PC-9 (cell line): ENCODE measurements at regions not wholly inside any gene's neighbourhood (a gene's known extent, or its start where the extent isn't known, plus 50 kb on each side); places are given as distances from the start of the nearest gene placed in this dataset.

Experiments
- BruUV-seq: library from RNA; stranded (reverse); fragments of 400-500 nt; replicated peaks from 2 replicates; lab custom pipeline; 2021; lab: Mats Ljungman, UMichigan
- CTCF ChIA-PET: fragments of 300-600 bp; sonication (Branson Sonifier 250); formaldehyde crosslinking; loops from one replicate; lab custom pipeline; 2022; ENCODE audit warnings: antibody characterized with exemption; lab: Charles Lee
- POLR2A ChIA-PET: fragments of 300-600 bp; sonication (Branson Sonifier 250); formaldehyde crosslinking; loops from one replicate; lab custom pipeline; 2022; ENCODE audit warnings: antibody characterized with exemption; ENCODE audit not compliant: unreplicated experiment; lab: Charles Lee
- DNase-seq, 2 experiments: peaks; one replicate each; pipeline versions ENCODE4 v3.0.0 to v3.0.0-alpha.2; 2015 to 2022; ENCODE audit warnings: mixed read lengths in 1 of 2
- H2AFZ ChIP-seq: fragments of 200-600 bp; sonication (generic); 2 replicates; pipeline ENCODE4 v1.8.1; 2017; ENCODE audit warnings: antibody characterized with exemption
- H3F3A ChIP-seq: fragments of 200-600 bp; sonication (generic); 2 replicates; pipeline ENCODE4 v1.8.1; 2017; ENCODE audit warnings: antibody characterized with exemption, mild to moderate bottlenecking, low read depth; ENCODE audit not compliant: insufficient read depth
- H3K27ac ChIP-seq: fragments of 200-600 bp; sonication (generic); 2 replicates; pipeline ENCODE4 v1.6.1; 2016; ENCODE audit warnings: mixed run types
- H3K27me3 ChIP-seq: fragments of 200-600 bp; sonication (generic); 2 replicates; pipeline ENCODE4 v1.6.1; 2016; ENCODE audit warnings: low read depth, mixed run types; ENCODE audit not compliant: insufficient read depth
- H3K36me3 ChIP-seq: fragments of 200-600 bp; sonication (generic); 2 replicates; pipeline ENCODE4 v1.6.1; 2016; ENCODE audit warnings: low read depth, mixed run types
- H3K4me1 ChIP-seq: fragments of 200-600 bp; sonication (generic); replicated peaks from 2 replicates; pipeline ENCODE4 v1.6.1; 2016; ENCODE audit warnings: mixed run types; ENCODE audit not compliant: insufficient read depth
- H3K4me2 ChIP-seq: fragments of 200-600 bp; sonication (generic); 2 replicates; pipeline ENCODE4 v1.6.1; 2017; ENCODE audit warnings: mixed run types
- H3K4me3 ChIP-seq: fragments of 200-600 bp; sonication (generic); 2 replicates; pipeline ENCODE4 v1.6.1; 2016; ENCODE audit warnings: mixed run types
- H3K79me2 ChIP-seq: fragments of 200-600 bp; sonication (generic); 2 replicates; pipeline ENCODE4 v1.6.1; 2017; ENCODE audit warnings: low read depth, mixed run types
- H3K9me2 ChIP-seq: fragments of 200-600 bp; sonication (generic); 2 replicates; pipeline ENCODE4 v1.8.1; 2017; ENCODE audit warnings: mild to moderate bottlenecking; ENCODE audit not compliant: insufficient read depth
- H3K9me3 ChIP-seq: fragments of 200-600 bp; sonication (generic); 2 replicates; pipeline ENCODE4 v1.8.1; 2016; ENCODE audit warnings: low read depth; ENCODE audit not compliant: insufficient read depth
- H4K20me1 ChIP-seq: fragments of 200-600 bp; sonication (generic); 2 replicates; pipeline ENCODE4 v1.8.1; 2017; ENCODE audit not compliant: insufficient read depth
- EZH2 ChIP-seq: fragments of 200-600 bp; sonication (generic); IDR thresholded peaks from 2 replicates; pipeline ENCODE4 v1.8.0; 2017; ENCODE audit warnings: antibody characterized with exemption, low read depth
- intact Hi-C: fragments of 100-400 bp; cut with micrococcal nuclease; formaldehyde crosslinking; loops from one replicate; pipeline ENCODE4 v1.10.0; 2022; ENCODE audit not compliant: unreplicated experiment
- TF ChIP-seq, protein P1 (sequence below): fragments of 200-600 bp; sonication (generic); conservative IDR thresholded peaks from 2 replicates; pipeline ENCODE4 v1.6.1; 2017; ENCODE audit warnings: mixed run types, antibody characterized with exemption, mild to moderate bottlenecking, moderate library complexity

- H3F3A ChIP-seq = no peaks in the 10 kb centered on the region
- H3K4me3 ChIP-seq = no peak overlapping the region
- no peak overlapping the region for H2AFZ ChIP-seq
- DNase-seq = no peak
- no peak overlapping the region for H3K4me2 ChIP-seq
- ChIA-PET CTCF (no interaction called here), POLR2A (no interaction called here)
- no peaks in the 10 kb centered on the region for H3K27me3 ChIP-seq
- BruUV-seq = no TSS peak
- H3K79me2 ChIP-seq = no peaks in the 10 kb centered on the region
- H3K36me3 ChIP-seq = no peaks in the 10 kb centered on the region
- H3K9me3 ChIP-seq = no peaks in the 10 kb centered on the region
- TF ChIP-seq, protein P1, sequence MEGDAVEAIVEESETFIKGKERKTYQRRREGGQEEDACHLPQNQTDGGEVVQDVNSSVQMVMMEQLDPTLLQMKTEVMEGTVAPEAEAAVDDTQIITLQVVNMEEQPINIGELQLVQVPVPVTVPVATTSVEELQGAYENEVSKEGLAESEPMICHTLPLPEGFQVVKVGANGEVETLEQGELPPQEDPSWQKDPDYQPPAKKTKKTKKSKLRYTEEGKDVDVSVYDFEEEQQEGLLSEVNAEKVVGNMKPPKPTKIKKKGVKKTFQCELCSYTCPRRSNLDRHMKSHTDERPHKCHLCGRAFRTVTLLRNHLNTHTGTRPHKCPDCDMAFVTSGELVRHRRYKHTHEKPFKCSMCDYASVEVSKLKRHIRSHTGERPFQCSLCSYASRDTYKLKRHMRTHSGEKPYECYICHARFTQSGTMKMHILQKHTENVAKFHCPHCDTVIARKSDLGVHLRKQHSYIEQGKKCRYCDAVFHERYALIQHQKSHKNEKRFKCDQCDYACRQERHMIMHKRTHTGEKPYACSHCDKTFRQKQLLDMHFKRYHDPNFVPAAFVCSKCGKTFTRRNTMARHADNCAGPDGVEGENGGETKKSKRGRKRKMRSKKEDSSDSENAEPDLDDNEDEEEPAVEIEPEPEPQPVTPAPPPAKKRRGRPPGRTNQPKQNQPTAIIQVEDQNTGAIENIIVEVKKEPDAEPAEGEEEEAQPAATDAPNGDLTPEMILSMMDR = no peak
- no peak for TF ChIP-seq EZH2
- H3K4me1 ChIP-seq = no peaks in the 10 kb centered on the region
- H4K20me1 ChIP-seq = no peaks in the 10 kb centered on the region
- H3K27ac ChIP-seq = no peak overlapping the region
- H3K9me2 ChIP-seq = no peaks in the 10 kb centered on the region
- intact Hi-C loops = no loop called here
Measured at GRCh38 chr15:95822961-95823360, 507.5 kb upstream of the NR2F2 start.

DNA sequence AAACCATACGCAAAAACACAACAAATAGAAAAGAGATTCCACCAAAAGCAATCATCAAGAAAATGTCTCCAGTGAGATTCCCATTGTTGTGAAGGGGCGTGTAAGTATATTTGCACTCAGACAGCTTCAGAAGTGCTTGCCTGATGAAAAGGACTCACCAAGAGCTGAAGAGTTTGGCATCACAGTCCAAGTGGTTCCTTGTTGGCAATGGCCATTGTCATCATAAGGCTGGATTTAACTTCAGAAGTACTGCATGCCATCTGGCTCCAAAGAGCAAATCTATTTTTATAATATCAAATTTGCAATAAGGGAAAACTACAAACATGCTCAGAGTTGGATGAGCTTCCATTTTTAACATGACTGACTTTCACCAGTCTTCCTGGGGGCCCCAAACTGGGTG lies 505.3 kb upstream of the NR2F2 start:
- intact Hi-C loops = no loop called here
- no peak for DNase-seq
- CTCF ChIA-PET = no interaction called here
- TF ChIP-seq EZH2 = no peak
- TF ChIP-seq, protein P1 = no peak
- Histone ChIP-seq H3F3A (no peaks in the 10 kb centered on the region), H4K20me1 (no peaks in the 10 kb centered on the region), H3K79me2 (no peaks in the 10 kb centered on the region), H3K9me3 (no peaks in the 10 kb centered on the region), H3K4me1 (no peaks in the 10 kb centered on the region), H3K27me3 (no peaks in the 10 kb centered on the region), H3K4me2 (no peak overlapping the region), H3K36me3 (no peaks in the 10 kb centered on the region), H3K4me3 (no peak overlapping the region), H2AFZ (no peak overlapping the region), H3K9me2 (no peaks in the 10 kb centered on the region), H3K27ac (no peak overlapping the region)
- BruUV-seq = no TSS peak
- POLR2A ChIA-PET = no interaction called here

GRCh38 chr15:95825671-95826411 lies 504.7 kb upstream of the NR2F2 start:
- Histone ChIP-seq H3K79me2 (no peaks in the 10 kb centered on the region), H3K9me2 (no peaks in the 10 kb centered on the region), H2AFZ (no peak overlapping the region), H3K4me1 (no peaks in the 10 kb centered on the region), H4K20me1 (no peaks in the 10 kb centered on the region), H3K36me3 (no peaks in the 10 kb centered on the region), H3K9me3 (0 out of 2 replicates have a peak, but pooled peaks cover 4% of the 10 kb centered on the region), H3K27ac (no peak overlapping the region), H3K4me3 (no peak overlapping the region), H3K4me2 (no peak overlapping the region), H3K27me3 (no peaks in the 10 kb centered on the region), H3F3A (no peaks in the 10 kb centered on the region)
- TF ChIP-seq, protein P1 = no peak
- no peak for TF ChIP-seq EZH2
- no TSS peak for BruUV-seq
- ChIA-PET POLR2A (no interaction called here), CTCF (no interaction called here)
- DNase-seq = no peak
- intact Hi-C loops = no loop called here
